Astrocyte (in vitro differentiated cells and primary cell): ENCODE measurements at regions not wholly inside any gene's neighbourhood (a gene's known extent, or its start where the extent isn't known, plus 50 kb on each side); places are given as distances from the start of the nearest gene placed in this dataset.

Experiments
- DNase-seq: peaks from one replicate; pipeline ENCODE4 v3.0.0-alpha.2; 2010; ENCODE audit warnings: low read depth
- FAIRE-seq: peaks from 2 replicates; lab custom pipeline; 2011; peaks lifted over from hg19 to GRCh38; lab: Jason Lieb, UNC
- H2AFZ ChIP-seq: 2 replicates; pipeline ENCODE4 v1.6.0; 2012; ENCODE audit warnings: low read depth, low read length, inconsistent platforms
- H3K27ac ChIP-seq: 2 replicates; pipeline ENCODE4 v1.5.1; 2011; ENCODE audit warnings: low read depth, low read length, inconsistent platforms
- H3K27me3 ChIP-seq: 2 replicates; pipeline ENCODE4 v1.6.0; 2011; ENCODE audit warnings: low read length, inconsistent platforms; ENCODE audit not compliant: insufficient read depth
- H3K36me3 ChIP-seq: 2 replicates; pipeline ENCODE4 v1.5.1; 2011; ENCODE audit warnings: low read length, inconsistent platforms; ENCODE audit not compliant: insufficient read depth
- H3K4me1 ChIP-seq: 2 replicates; pipeline ENCODE4 v1.5.1; 2011; ENCODE audit warnings: low read length, inconsistent platforms; ENCODE audit not compliant: insufficient read depth
- H3K4me2 ChIP-seq: 2 replicates; pipeline ENCODE4 v1.6.0; 2012; ENCODE audit warnings: low read length, inconsistent platforms
- H3K4me3 ChIP-seq: 2 replicates; pipeline ENCODE4 v1.5.1; 2011; ENCODE audit warnings: low read depth, mild to moderate bottlenecking, low read length, inconsistent platforms; ENCODE audit not compliant: insufficient read depth
- H3K79me2 ChIP-seq: 2 replicates; pipeline ENCODE4 v1.6.0; 2012; ENCODE audit warnings: mild to moderate bottlenecking, low read length, inconsistent platforms; ENCODE audit not compliant: insufficient read depth
- H3K9ac ChIP-seq: 2 replicates; pipeline ENCODE4 v1.6.0; 2012; ENCODE audit warnings: mild to moderate bottlenecking, low read length, inconsistent platforms
- H3K9me3 ChIP-seq: 2 replicates; pipeline ENCODE4 v1.5.1; 2012; ENCODE audit warnings: low read depth, mild to moderate bottlenecking, low read length, inconsistent platforms; ENCODE audit not compliant: insufficient read depth
- H4K20me1 ChIP-seq: 2 replicates; pipeline ENCODE4 v1.6.0; 2012; ENCODE audit warnings: low read length, inconsistent platforms; ENCODE audit not compliant: insufficient read depth
- H3K27ac Mint-ChIP-seq: one replicate; pipeline ENCODE4 v1.8.0; 2021; ENCODE audit warnings: mild to moderate bottlenecking, mixed read lengths; ENCODE audit not compliant: unreplicated experiment
- H3K27me3 Mint-ChIP-seq: one replicate; pipeline ENCODE4 v1.8.0; 2021; ENCODE audit warnings: low read depth, mixed read lengths; ENCODE audit not compliant: unreplicated experiment
- H3K36me3 Mint-ChIP-seq: one replicate; pipeline ENCODE4 v1.8.0; 2021; ENCODE audit warnings: low read depth, mixed read lengths; ENCODE audit not compliant: unreplicated experiment
- H3K4me1 Mint-ChIP-seq: one replicate; pipeline ENCODE4 v1.8.0; 2021; ENCODE audit warnings: low read depth, mixed read lengths; ENCODE audit not compliant: unreplicated experiment
- H3K4me3 Mint-ChIP-seq: one replicate; pipeline ENCODE4 v1.8.0; 2021; ENCODE audit warnings: mild to moderate bottlenecking, moderate library complexity, mixed read lengths; ENCODE audit not compliant: unreplicated experiment
- H3K9me3 Mint-ChIP-seq: one replicate; pipeline ENCODE4 v1.8.0; 2021; ENCODE audit warnings: mild to moderate bottlenecking, mixed read lengths; ENCODE audit not compliant: unreplicated experiment
- EZH2 ChIP-seq: IDR thresholded peaks from 2 replicates; pipeline ENCODE4 v1.6.1; 2012; ENCODE audit warnings: mild to moderate bottlenecking, low read length, inconsistent platforms; ENCODE audit not compliant: insufficient read depth
- TF ChIP-seq, protein P1 (sequence below): IDR thresholded peaks from 2 replicates; pipeline ENCODE4 v1.5.1; 2011; ENCODE audit warnings: low read depth, mild to moderate bottlenecking, inconsistent platforms, low read length, moderate library complexity; ENCODE audit not compliant: insufficient read depth

GRCh38 chr17:79303641-79304205, 229.1 kb downstream of the ENGASE start:
- H3K4me2 ChIP-seq, result no peak overlapping the region
- no peak overlapping the region for H2AFZ ChIP-seq
- H3K36me3 ChIP-seq, result no peaks in the 10 kb centered on the region
- Mint-ChIP-seq H3K9me3 (no peaks in the 10 kb centered on the region), H3K27ac (no peak overlapping the region), H3K27me3 (peaks cover 36% of the 10 kb centered on the region), H3K4me1 (no peaks in the 10 kb centered on the region), H3K4me3 (no peak overlapping the region), H3K36me3 (no peaks in the 10 kb centered on the region)
- H3K4me3 ChIP-seq, result no peak overlapping the region
- H3K27ac ChIP-seq, result no peak overlapping the region
- H3K9me3 ChIP-seq, result no peaks in the 10 kb centered on the region
- no peak for DNase-seq
- H4K20me1 ChIP-seq, result no peaks in the 10 kb centered on the region
- H3K9ac ChIP-seq, result no peak overlapping the region
- TF ChIP-seq, protein P1, sequence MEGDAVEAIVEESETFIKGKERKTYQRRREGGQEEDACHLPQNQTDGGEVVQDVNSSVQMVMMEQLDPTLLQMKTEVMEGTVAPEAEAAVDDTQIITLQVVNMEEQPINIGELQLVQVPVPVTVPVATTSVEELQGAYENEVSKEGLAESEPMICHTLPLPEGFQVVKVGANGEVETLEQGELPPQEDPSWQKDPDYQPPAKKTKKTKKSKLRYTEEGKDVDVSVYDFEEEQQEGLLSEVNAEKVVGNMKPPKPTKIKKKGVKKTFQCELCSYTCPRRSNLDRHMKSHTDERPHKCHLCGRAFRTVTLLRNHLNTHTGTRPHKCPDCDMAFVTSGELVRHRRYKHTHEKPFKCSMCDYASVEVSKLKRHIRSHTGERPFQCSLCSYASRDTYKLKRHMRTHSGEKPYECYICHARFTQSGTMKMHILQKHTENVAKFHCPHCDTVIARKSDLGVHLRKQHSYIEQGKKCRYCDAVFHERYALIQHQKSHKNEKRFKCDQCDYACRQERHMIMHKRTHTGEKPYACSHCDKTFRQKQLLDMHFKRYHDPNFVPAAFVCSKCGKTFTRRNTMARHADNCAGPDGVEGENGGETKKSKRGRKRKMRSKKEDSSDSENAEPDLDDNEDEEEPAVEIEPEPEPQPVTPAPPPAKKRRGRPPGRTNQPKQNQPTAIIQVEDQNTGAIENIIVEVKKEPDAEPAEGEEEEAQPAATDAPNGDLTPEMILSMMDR, result no peak
- no peak for TF ChIP-seq EZH2
- no peaks in the 10 kb centered on the region for H3K27me3 ChIP-seq
- H3K79me2 ChIP-seq, result no peaks in the 10 kb centered on the region
- H3K4me1 ChIP-seq, result no peaks in the 10 kb centered on the region
- FAIRE-seq, result no peak

DNA sequence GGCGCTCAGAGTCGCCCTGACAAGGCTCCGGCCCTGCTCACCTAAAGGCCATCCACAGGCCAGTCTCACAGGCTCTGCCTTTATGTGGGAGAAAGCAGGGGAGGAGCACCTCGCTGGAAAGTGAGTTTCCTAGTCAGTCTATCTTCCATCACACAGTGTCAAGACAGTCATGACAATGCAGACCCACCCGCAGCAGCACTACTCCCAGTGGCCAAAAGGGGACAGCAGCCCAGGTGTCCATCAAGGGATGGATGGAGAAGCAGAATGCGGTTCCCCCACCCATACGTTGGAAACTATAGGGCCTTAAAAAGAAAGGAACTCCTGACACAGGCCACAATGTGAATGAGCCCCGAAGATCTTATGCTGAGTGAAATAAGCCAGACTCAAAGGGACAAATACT, 226.8 kb downstream of the ENGASE start:
- Mint-ChIP-seq H3K4me1 (no peaks in the 10 kb centered on the region), H3K27me3 (peaks cover 42% of the 10 kb centered on the region), H3K9me3 (no peaks in the 10 kb centered on the region), H3K4me3 (no peak overlapping the region), H3K36me3 (no peaks in the 10 kb centered on the region), H3K27ac (no peak overlapping the region)
- H3K4me3 ChIP-seq, result no peak overlapping the region
- no peak overlapping the region for H3K4me2 ChIP-seq
- no peak overlapping the region for H3K9ac ChIP-seq
- no peaks in the 10 kb centered on the region for H3K4me1 ChIP-seq
- no peak overlapping the region for H2AFZ ChIP-seq
- TF ChIP-seq, protein P1, result no peak
- no peak for TF ChIP-seq EZH2
- no peak overlapping the region for H3K27ac ChIP-seq
- H3K9me3 ChIP-seq, result no peaks in the 10 kb centered on the region
- H3K79me2 ChIP-seq, result no peaks in the 10 kb centered on the region
- no peak for DNase-seq
- no peaks in the 10 kb centered on the region for H3K36me3 ChIP-seq
- no peak for FAIRE-seq
- H3K27me3 ChIP-seq, result no peaks in the 10 kb centered on the region
- no peaks in the 10 kb centered on the region for H4K20me1 ChIP-seq

GRCh38 chr17:79299349-79299748, 224.7 kb downstream of the ENGASE start:
- no peaks in the 10 kb centered on the region for H3K9me3 ChIP-seq
- DNase-seq (no peak), FAIRE-seq (no peak)
- Mint-ChIP-seq H3K9me3 (no peaks in the 10 kb centered on the region), H3K36me3 (no peaks in the 10 kb centered on the region), H3K4me3 (no peak overlapping the region), H3K4me1 (no peaks in the 10 kb centered on the region), H3K27me3 (peaks cover 53% of the 10 kb centered on the region), H3K27ac (no peak overlapping the region)
- no peaks in the 10 kb centered on the region for H3K79me2 ChIP-seq
- no peak overlapping the region for H2AFZ ChIP-seq
- no peaks in the 10 kb centered on the region for H3K27me3 ChIP-seq
- no peak overlapping the region for H3K4me3 ChIP-seq
- no peak overlapping the region for H3K9ac ChIP-seq
- no peaks in the 10 kb centered on the region for H4K20me1 ChIP-seq
- no peak overlapping the region for H3K27ac ChIP-seq
- no peak overlapping the region for H3K4me2 ChIP-seq
- no peaks in the 10 kb centered on the region for H3K36me3 ChIP-seq
- H3K4me1 ChIP-seq, result no peaks in the 10 kb centered on the region
- TF ChIP-seq EZH2, result no peak
